Panc1 (cell line): ENCODE measurements at regions not wholly inside any gene's neighbourhood (a gene's known extent, or its start where the extent isn't known, plus 50 kb on each side); places are given as distances from the start of the nearest gene placed in this dataset.
A peak's percentile ranks its signal among the peaks of the same experiment; 100 is the strongest.

Source experiments
- ATAC-seq: fragments of 200-7000 bp; cut with Tn5 transposase; 2 replicates; pipeline ENCODE4 v1.9.1; 2020; ENCODE audit warnings: mild to moderate bottlenecking, moderate library complexity
- BruUV-seq: library from RNA; stranded (reverse); fragments of 400-500 nt; replicated peaks from 2 replicates; lab custom pipeline; 2021; lab: Mats Ljungman, UMichigan
- CTCF ChIA-PET: fragments of 300-600 bp; sonication (Branson Sonifier 250); formaldehyde crosslinking; loops from one replicate; lab custom pipeline; 2022; ENCODE audit warnings: antibody characterized with exemption; lab: Charles Lee
- POLR2A ChIA-PET: fragments of 300-600 bp; sonication (Branson Sonifier 250); formaldehyde crosslinking; loops from one replicate; lab custom pipeline; 2022; ENCODE audit warnings: antibody characterized with exemption; lab: Charles Lee
- DNase-seq: peaks from one replicate; pipeline ENCODE4 v3.0.0-alpha.2; 2010; ENCODE audit warnings: low read depth, low spot score
- H3K27ac ChIP-seq: 2 replicates; pipeline ENCODE4 v1.5.1; 2011; ENCODE audit warnings: mild to moderate bottlenecking, low read length, inconsistent platforms
- H3K27me3 ChIP-seq: fragments of 200-500 bp; sonication (Bioruptor generic); 2 replicates; pipeline ENCODE4 v1.6.0; 2014; ENCODE audit warnings: low read length, inconsistent platforms; ENCODE audit not compliant: control insufficient read depth, insufficient read depth
- H3K36me3 ChIP-seq: fragments of 200-500 bp; sonication (Bioruptor generic); 2 replicates; pipeline ENCODE4 v1.5.1; 2014; ENCODE audit warnings: inconsistent platforms, mild to moderate bottlenecking, low read length, moderate library complexity; ENCODE audit not compliant: control insufficient read depth, insufficient read depth
- H3K4me1 ChIP-seq: 2 replicates; pipeline ENCODE4 v1.5.1; 2011; ENCODE audit warnings: inconsistent platforms, mild to moderate bottlenecking, low read length, moderate library complexity; ENCODE audit not compliant: control insufficient read depth, insufficient read depth
- H3K4me3 ChIP-seq, 2 experiments: 2 replicates each; pipeline ENCODE4 v1.5.1; 2011 to 2012; ENCODE audit warnings: low read depth in 2 of 2, low read length in 2 of 2, mild to moderate bottlenecking in 2 of 2, inconsistent platforms in 1 of 2, moderate library complexity in 1 of 2
- H3K9me3 ChIP-seq: fragments of 200-500 bp; sonication (Bioruptor generic); 2 replicates; pipeline ENCODE4 v1.5.1; 2014; ENCODE audit warnings: low read depth, mild to moderate bottlenecking, inconsistent platforms, low read length, moderate library complexity; ENCODE audit not compliant: control insufficient read depth, insufficient read depth
- POLR2AphosphoS5 ChIP-seq: IDR thresholded peaks from 2 replicates; pipeline ENCODE4 v1.6.1; 2012; ENCODE audit warnings: mild to moderate bottlenecking, low read depth, low read length, moderate library complexity
- REST ChIP-seq, 2 experiments: IDR thresholded peaks; 2 replicates each; pipeline ENCODE4 v1.6.1; 2011 to 2012; ENCODE audit warnings: low read depth in 2 of 2, control low read depth in 1 of 2, low read length in 1 of 2, mild to moderate bottlenecking in 1 of 2, moderate library complexity in 1 of 2; ENCODE audit not compliant: insufficient read depth in 1 of 2
- SIN3A ChIP-seq: IDR thresholded peaks from 2 replicates; pipeline ENCODE4 v1.6.1; 2012; ENCODE audit warnings: low read depth, mild to moderate bottlenecking, low read length, moderate library complexity, borderline replicate concordance; ENCODE audit not compliant: insufficient read depth
- TCF7L2 ChIP-seq: IDR thresholded peaks from 2 replicates; pipeline ENCODE4 v1.6.1; 2011; ENCODE audit warnings: mild to moderate bottlenecking, low read depth, low read length, inconsistent platforms
- in situ Hi-C: cut with HindIII; loops from 2 replicates; pipeline ENCODE4 v1.10.0; 2016; ENCODE audit warnings: low sequenced_read_pairs, low pct_unique_long_range_greater_than_20kb
- intact Hi-C: fragments of 100-400 bp; cut with micrococcal nuclease; formaldehyde crosslinking; loops from one replicate; pipeline ENCODE4 v1.10.0; 2022; ENCODE audit not compliant: unreplicated experiment
- TF ChIP-seq, protein P1 (sequence below): fragments of 450-650 bp; IDR thresholded peaks from 2 replicates; pipeline ENCODE4 v1.5.1; 2017; ENCODE audit warnings: mild to moderate bottlenecking

DNA sequence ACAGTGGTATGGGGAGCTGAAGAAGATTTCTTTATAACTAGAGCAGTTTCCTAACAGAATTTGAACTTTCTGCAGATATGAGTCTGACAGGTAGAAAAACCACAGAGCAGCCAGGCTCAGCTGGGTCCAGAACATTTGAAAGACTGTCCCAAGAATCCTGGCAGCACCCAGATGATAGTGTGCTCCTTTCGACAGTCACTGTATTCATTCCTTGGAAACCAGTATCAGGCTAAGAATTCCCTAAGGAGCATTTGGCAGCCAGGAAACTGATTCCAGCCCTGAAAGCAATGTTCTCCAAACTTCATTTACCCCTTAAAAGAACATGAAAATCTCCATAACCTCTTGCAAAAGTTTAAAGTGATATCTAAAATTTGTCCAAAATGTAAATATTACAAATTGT, 123.0 kb upstream of the MTAP start:
- Histone ChIP-seq H3K4me1 (peaks cover 83% of the 10 kb centered on the region), H3K36me3 (no peaks in the 10 kb centered on the region), H3K9me3 (no peaks in the 10 kb centered on the region), H3K4me3 (peak overlapping the region in 1 of 2 experiments; percentile 10; a peak in 1 of 4 replicates), H3K27me3 (no peaks in the 10 kb centered on the region), H3K27ac (peak overlapping the region; percentile 95)
- POLR2A ChIA-PET, result no interaction called here
- peak; percentile 17; the same call in 1 of the 2 replicates for ATAC-seq
- no peak for DNase-seq
- intact Hi-C loops (no loop called here), in situ Hi-C loops (loop anchor here (10.0 kb wide), 1 partner anchor 125 kb away; no protein-coding TSS in a partner anchor)
- no peak for TF ChIP-seq POLR2AphosphoS5
- TF ChIP-seq REST (IDR thresholded peaks at IDR 0.05; ENCODE audit: insufficient read depth in 1 of 2, low read depth in 2 of 2, low read length in 1 of 2), result no peak
- no peak for TF ChIP-seq SIN3A
- no peak for TF ChIP-seq TCF7L2
- CTCF ChIA-PET, result no interaction called here
- BruUV-seq, result no TSS peak

- Histone ChIP-seq H3K27me3 (no peaks in the 10 kb centered on the region), H3K9me3 (no peaks in the 10 kb centered on the region), H3K4me3 (no peak overlapping the region), H3K27ac (peak overlapping the region; percentile 95), H3K36me3 (no peaks in the 10 kb centered on the region), H3K4me1 (peaks cover 92% of the 10 kb centered on the region)
- CTCF ChIA-PET, result no interaction called here
- BruUV-seq, result no TSS peak
- no peak for TF ChIP-seq REST (IDR thresholded peaks at IDR 0.05; ENCODE audit: insufficient read depth in 1 of 2, low read depth in 2 of 2, low read length in 1 of 2)
- TF ChIP-seq, protein P1, sequence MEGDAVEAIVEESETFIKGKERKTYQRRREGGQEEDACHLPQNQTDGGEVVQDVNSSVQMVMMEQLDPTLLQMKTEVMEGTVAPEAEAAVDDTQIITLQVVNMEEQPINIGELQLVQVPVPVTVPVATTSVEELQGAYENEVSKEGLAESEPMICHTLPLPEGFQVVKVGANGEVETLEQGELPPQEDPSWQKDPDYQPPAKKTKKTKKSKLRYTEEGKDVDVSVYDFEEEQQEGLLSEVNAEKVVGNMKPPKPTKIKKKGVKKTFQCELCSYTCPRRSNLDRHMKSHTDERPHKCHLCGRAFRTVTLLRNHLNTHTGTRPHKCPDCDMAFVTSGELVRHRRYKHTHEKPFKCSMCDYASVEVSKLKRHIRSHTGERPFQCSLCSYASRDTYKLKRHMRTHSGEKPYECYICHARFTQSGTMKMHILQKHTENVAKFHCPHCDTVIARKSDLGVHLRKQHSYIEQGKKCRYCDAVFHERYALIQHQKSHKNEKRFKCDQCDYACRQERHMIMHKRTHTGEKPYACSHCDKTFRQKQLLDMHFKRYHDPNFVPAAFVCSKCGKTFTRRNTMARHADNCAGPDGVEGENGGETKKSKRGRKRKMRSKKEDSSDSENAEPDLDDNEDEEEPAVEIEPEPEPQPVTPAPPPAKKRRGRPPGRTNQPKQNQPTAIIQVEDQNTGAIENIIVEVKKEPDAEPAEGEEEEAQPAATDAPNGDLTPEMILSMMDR, result no peak
- TF ChIP-seq SIN3A, result no peak
- TF ChIP-seq TCF7L2, result no peak
- TF ChIP-seq POLR2AphosphoS5, result no peak
- intact Hi-C loops (loop anchor here (5.0 to 10.0 kb wide), 2 partner anchors 88 to 104 kb away; no protein-coding TSS in a partner anchor), in situ Hi-C loops (no loop called here)
- POLR2A ChIA-PET, result no interaction called here
- ATAC-seq, result no peak
- DNase-seq, result no peak
Observed at GRCh38 chr9:21680590-21680989, 121.8 kb upstream of the MTAP start.
